ENCODE measurements at regions not wholly inside any gene's neighbourhood (a gene's known extent, or its start where the extent isn't known, plus 50 kb on each side); places are given as distances from the start of the nearest gene placed in this dataset.

GRCh38 chr10:42955493-42955889 is 121.4 kb upstream of the RET start:
- H3K9me3 ChIP-seq: no peaks in the 10 kb centered on the region; the same call in 1 of the 2 replicates
- H3K4me3 ChIP-seq (ENCODE audit: low read depth, low read length): no peak overlapping the region
- no peaks in the 10 kb centered on the region for H3K27me3 ChIP-seq
- no peak for DNase-seq
- H3K36me3 ChIP-seq: no peaks in the 10 kb centered on the region
- peaks cover 24% of the 10 kb centered on the region for H3K4me1 ChIP-seq
- TF ChIP-seq CTCF (IDR thresholded peaks at IDR 0.05; ENCODE audit: low read depth, low read length): no peak

DNA sequence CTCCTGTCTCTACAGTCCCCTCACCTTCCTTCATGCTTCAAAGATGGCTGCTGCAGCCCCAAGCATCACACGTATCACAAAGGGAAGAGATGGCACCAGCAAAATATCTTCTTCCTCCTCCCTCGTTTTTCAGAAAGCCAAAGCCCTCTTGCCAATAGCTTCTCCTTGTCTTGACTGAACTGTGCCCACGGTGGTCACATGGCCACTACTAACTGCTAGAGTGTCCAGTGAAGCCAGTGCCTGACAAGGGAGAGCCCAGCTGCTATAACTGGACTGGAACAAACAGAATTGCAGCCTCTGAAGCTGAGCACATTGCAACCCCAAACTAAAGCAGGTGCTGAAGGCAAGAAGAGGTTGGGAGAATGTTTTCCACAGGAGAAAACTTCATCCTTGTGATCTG is 120.8 kb upstream of the RET start:
- Histone ChIP-seq H3K4me1 (peaks cover 29% of the 10 kb centered on the region), H3K36me3 (no peaks in the 10 kb centered on the region), H3K27me3 (no peaks in the 10 kb centered on the region), H3K4me3 (ENCODE audit: low read depth, low read length) (no peak overlapping the region), H3K9me3 (no peaks in the 10 kb centered on the region; the same call in 1 of the 2 replicates)
- TF ChIP-seq CTCF (IDR thresholded peaks at IDR 0.05; ENCODE audit: low read depth, low read length): no peak
- no peak for DNase-seq

DNA sequence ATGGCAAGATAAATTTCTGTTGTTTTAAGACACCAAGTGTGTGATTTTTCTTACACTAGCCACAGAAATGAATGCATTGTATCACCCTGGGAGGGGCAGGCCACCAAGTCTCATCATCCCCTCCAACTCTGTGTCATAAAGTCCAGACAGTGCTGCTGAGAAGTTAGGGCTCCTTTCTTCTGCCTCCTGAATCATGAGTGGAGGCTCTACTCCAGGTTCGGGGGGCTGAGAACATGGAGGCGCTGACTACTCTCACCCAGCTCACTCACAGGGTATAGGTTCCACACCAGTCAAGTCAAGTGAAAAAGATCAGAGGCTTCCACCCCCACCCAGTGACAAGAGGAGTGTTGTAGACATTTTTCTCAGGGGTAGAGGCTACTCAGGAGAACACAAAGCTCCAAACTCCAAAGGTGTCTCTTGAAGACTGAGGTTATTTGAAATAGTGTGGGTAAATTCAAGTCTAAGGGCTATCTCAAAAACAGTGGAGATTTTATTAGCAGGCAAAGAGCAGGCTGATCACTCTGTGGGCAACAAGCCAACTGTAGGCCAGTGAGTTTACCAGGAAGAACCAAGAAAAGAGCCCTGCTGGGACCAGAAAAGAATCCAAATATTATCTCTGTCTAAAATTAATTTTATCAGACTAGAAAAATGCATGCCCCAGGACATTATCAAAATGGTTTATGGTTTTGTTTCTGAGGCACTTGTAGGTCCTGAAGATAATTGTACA is 118.6 kb upstream of the RET start:
- peak; percentile 52 for DNase-seq
- Histone ChIP-seq H3K4me1 (peaks cover 33% of the 10 kb centered on the region), H3K9me3 (no peaks in the 10 kb centered on the region; the same call in 1 of the 2 replicates), H3K36me3 (no peaks in the 10 kb centered on the region), H3K27me3 (no peaks in the 10 kb centered on the region), H3K4me3 (ENCODE audit: low read depth, low read length) (no peak overlapping the region)
- no peak for TF ChIP-seq CTCF (IDR thresholded peaks at IDR 0.05; ENCODE audit: low read depth, low read length)

DNA sequence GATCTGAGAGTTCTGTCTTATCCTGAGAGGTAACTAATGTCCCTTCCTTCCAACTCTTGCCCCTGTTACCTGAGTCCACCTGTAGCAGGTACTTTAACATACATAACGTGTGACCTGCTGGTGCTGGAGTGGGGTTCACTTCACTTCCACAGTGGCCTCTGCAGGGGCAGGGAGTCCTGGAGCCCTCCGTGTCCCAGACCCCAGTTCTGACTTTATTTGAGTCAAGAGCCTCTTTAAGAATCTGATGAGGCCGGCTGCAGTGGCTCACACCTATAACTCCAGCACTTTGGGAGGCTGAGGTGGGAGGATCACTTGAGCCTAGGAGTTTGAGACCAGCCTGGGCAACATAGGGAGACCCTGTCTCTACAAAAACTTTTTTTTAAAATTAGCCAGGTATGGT is 117.0 kb upstream of the RET start:
- no peaks in the 10 kb centered on the region for H3K36me3 ChIP-seq
- DNase-seq: no peak
- no peaks in the 10 kb centered on the region for H3K27me3 ChIP-seq
- H3K9me3 ChIP-seq: no peaks in the 10 kb centered on the region; the same call in 1 of the 2 replicates
- no peak for TF ChIP-seq CTCF (IDR thresholded peaks at IDR 0.05; ENCODE audit: low read depth, low read length)
- H3K4me1 ChIP-seq: peaks cover 37% of the 10 kb centered on the region
- no peak overlapping the region for H3K4me3 ChIP-seq (ENCODE audit: low read depth, low read length)

GRCh38 chr10:42960491-42960990 is 116.3 kb upstream of the RET start:
- no peaks in the 10 kb centered on the region; the same call in 1 of the 2 replicates for H3K9me3 ChIP-seq
- no peak for TF ChIP-seq CTCF (IDR thresholded peaks at IDR 0.05; ENCODE audit: low read depth, low read length)

More at GRCh38 chr10:42960491-42960990, 116.3 kb upstream of the RET start:
- no peaks in the 10 kb centered on the region for H3K27me3 ChIP-seq
- H3K36me3 ChIP-seq: no peaks in the 10 kb centered on the region
- H3K4me3 ChIP-seq (ENCODE audit: low read depth, low read length): no peak overlapping the region
- DNase-seq: no peak
- H3K4me1 ChIP-seq: peaks cover 37% of the 10 kb centered on the region

Data from BE2C (cell line).